Lower lobe of right lung (tissue), 2 donors: ENCODE measurements at regions not wholly inside any gene's neighbourhood (a gene's known extent, or its start where the extent isn't known, plus 50 kb on each side); places are given as distances from the start of the nearest gene placed in this dataset.
"Not testable (repeated sequence)": the region's sequence is repeated elsewhere in the genome, so short reads cannot be mapped to it uniquely, and the experiment has no call there.

ENCODE experiments used
- ATAC-seq, 2 donors: fragments of 200-7000 bp; cut with Tn5 transposase; one replicate each; pipeline ENCODE4 v1.9.1; 2020 to 2022; ENCODE audit warnings: mild to moderate bottlenecking in 2 of 2, moderate library complexity in 2 of 2
- DNase-seq: peaks from one replicate; pipeline ENCODE4 v3.0.0-alpha.2; 2020
- H3K27ac ChIP-seq: fragments of 200-600 bp; one replicate; pipeline ENCODE4 v1.8.0; 2022
- H3K27me3 ChIP-seq: fragments of 200-600 bp; one replicate; pipeline ENCODE4 v1.8.0; 2022; ENCODE audit warnings: low read depth
- H3K36me3 ChIP-seq: fragments of 200-600 bp; one replicate; pipeline ENCODE4 v1.8.0; 2022; ENCODE audit warnings: mild to moderate bottlenecking
- H3K4me1 ChIP-seq: fragments of 200-600 bp; one replicate; pipeline ENCODE4 v1.8.0; 2022
- H3K4me3 ChIP-seq: fragments of 200-600 bp; one replicate; pipeline ENCODE4 v1.8.0; 2022; ENCODE audit warnings: mild to moderate bottlenecking
- H3K9me3 ChIP-seq: fragments of 200-600 bp; one replicate; pipeline ENCODE4 v1.8.0; 2022
- CTCF ChIP-seq: fragments of 200-600 bp; IDR thresholded peaks from one replicate; pipeline ENCODE4 v1.8.0; 2022; ENCODE audit warnings: antibody characterized with exemption, mild to moderate bottlenecking
- intact Hi-C: fragments of 100-400 bp; cut with DNase I; formaldehyde crosslinking; loops from one replicate; pipeline ENCODE4 v1.11.0; 2022
- donor health status: DM: no; HTN: yes; CAD: no; lungs with severe emphysema.

- H3K9me3 ChIP-seq, result no peaks in the 10 kb centered on the region
- H3K27me3 ChIP-seq, result no peaks in the 10 kb centered on the region
- H3K4me3 ChIP-seq, result no peak overlapping the region
- intact Hi-C loops, result no loop called here
- TF ChIP-seq CTCF, result no peak
- DNase-seq, result no peak
- no peaks in the 10 kb centered on the region for H3K36me3 ChIP-seq
- H3K27ac ChIP-seq, result no peak overlapping the region
- H3K4me1 ChIP-seq, result peaks cover 12% of the 10 kb centered on the region
- no peak for ATAC-seq
Observed at GRCh38 chr16:29304251-29304650, 102.3 kb downstream of the NPIPB11 start.

GRCh38 chr16:29303520-29303919 lies 103.0 kb downstream of the NPIPB11 start:
- H3K9me3 ChIP-seq, result no peaks in the 10 kb centered on the region
- no peaks in the 10 kb centered on the region for H3K27me3 ChIP-seq
- intact Hi-C loops, result no loop called here
- ATAC-seq (no peak), DNase-seq (no peak)
- H3K4me1 ChIP-seq, result peaks cover 12% of the 10 kb centered on the region
- no peak overlapping the region for H3K27ac ChIP-seq
- no peaks in the 10 kb centered on the region for H3K36me3 ChIP-seq
- H3K4me3 ChIP-seq, result no peak overlapping the region
- no peak for TF ChIP-seq CTCF

GRCh38 chr16:29302976-29303375 lies 103.5 kb downstream of the NPIPB11 start:
- Histone ChIP-seq H3K36me3 (no peaks in the 10 kb centered on the region), H3K9me3 (no peaks in the 10 kb centered on the region), H3K4me1 (peaks cover 12% of the 10 kb centered on the region), H3K4me3 (no peak overlapping the region), H3K27me3 (no peaks in the 10 kb centered on the region), H3K27ac (no peak overlapping the region)
- no peak for ATAC-seq
- intact Hi-C loops, result no loop called here
- no peak for DNase-seq
- TF ChIP-seq CTCF, result no peak

GRCh38 chr16:29302433-29302832 lies 104.1 kb downstream of the NPIPB11 start:
- H3K36me3 ChIP-seq, intact Hi-C loops, H3K4me3 ChIP-seq, ATAC-seq, H3K27ac ChIP-seq, H3K9me3 ChIP-seq, H3K4me1 ChIP-seq, H3K27me3 ChIP-seq: not testable (repeated sequence)
- DNase-seq, result peak; percentile 28

- H3K4me3 ChIP-seq, H3K9me3 ChIP-seq, H3K4me1 ChIP-seq, ATAC-seq, H3K27ac ChIP-seq, H3K27me3 ChIP-seq, intact Hi-C loops, H3K36me3 ChIP-seq: not testable (repeated sequence)
- DNase-seq, result peak; percentile 24
Observed at GRCh38 chr16:29301662-29302285, 104.7 kb downstream of the NPIPB11 start.

GRCh38 chr16:29300541-29301535 lies 105.7 kb downstream of the NPIPB11 start:
- H3K4me3 ChIP-seq, H3K27me3 ChIP-seq, H3K36me3 ChIP-seq, H3K27ac ChIP-seq, intact Hi-C loops, ATAC-seq, H3K4me1 ChIP-seq, H3K9me3 ChIP-seq: not testable (repeated sequence)
- peak; percentile 26 for DNase-seq

- H3K4me3 ChIP-seq, H3K4me1 ChIP-seq, H3K27me3 ChIP-seq, H3K9me3 ChIP-seq, intact Hi-C loops, H3K27ac ChIP-seq, H3K36me3 ChIP-seq: not testable (repeated sequence)
- peak; percentile 53 for DNase-seq
- ATAC-seq, result peak; percentile 67 to 85
Observed at GRCh38 chr16:29300030-29300491, 106.5 kb downstream of the NPIPB11 start.

- ATAC-seq, H3K4me3 ChIP-seq, H3K27ac ChIP-seq, H3K27me3 ChIP-seq, H3K9me3 ChIP-seq, H3K4me1 ChIP-seq, H3K36me3 ChIP-seq, DNase-seq, intact Hi-C loops: not testable (repeated sequence)
Observed at GRCh38 chr16:29298997-29299396, 107.5 kb downstream of the NPIPB11 start.

- H3K27ac ChIP-seq, ATAC-seq, DNase-seq, intact Hi-C loops, H3K27me3 ChIP-seq, H3K4me1 ChIP-seq, H3K4me3 ChIP-seq, H3K36me3 ChIP-seq, H3K9me3 ChIP-seq: not testable (repeated sequence)
Observed at GRCh38 chr16:29298307-29298706, 108.2 kb downstream of the NPIPB11 start.

- H3K27me3 ChIP-seq, H3K4me1 ChIP-seq, intact Hi-C loops, H3K9me3 ChIP-seq, H3K36me3 ChIP-seq, ATAC-seq, DNase-seq, H3K27ac ChIP-seq, H3K4me3 ChIP-seq: not testable (repeated sequence)
Observed at GRCh38 chr16:29297809-29298177, 108.7 kb downstream of the NPIPB11 start.
